ENCODE measurements at regions not wholly inside any gene's neighbourhood (a gene's known extent, or its start where the extent isn't known, plus 50 kb on each side); places are given as distances from the start of the nearest gene placed in this dataset.

DNA sequence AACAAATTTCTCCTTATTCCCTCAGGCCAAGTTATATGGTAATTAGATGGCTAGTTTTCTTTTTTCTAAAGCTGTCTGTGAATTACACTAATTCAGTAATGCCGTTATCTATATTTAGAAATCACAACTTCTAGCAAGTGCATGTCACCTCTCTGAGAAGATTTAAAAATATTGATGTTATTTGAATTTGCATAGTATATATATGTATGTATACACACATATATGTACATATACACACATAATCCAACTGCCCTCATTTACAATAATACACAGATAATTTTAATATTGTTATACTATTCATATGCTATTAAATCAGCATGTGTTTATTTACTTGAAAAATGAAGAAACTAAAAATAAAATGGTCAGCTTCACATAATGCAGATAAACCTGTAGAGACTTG, 563.9 kb downstream of the SLC16A7 start (continued):
- TF ChIP-seq, protein P1, sequence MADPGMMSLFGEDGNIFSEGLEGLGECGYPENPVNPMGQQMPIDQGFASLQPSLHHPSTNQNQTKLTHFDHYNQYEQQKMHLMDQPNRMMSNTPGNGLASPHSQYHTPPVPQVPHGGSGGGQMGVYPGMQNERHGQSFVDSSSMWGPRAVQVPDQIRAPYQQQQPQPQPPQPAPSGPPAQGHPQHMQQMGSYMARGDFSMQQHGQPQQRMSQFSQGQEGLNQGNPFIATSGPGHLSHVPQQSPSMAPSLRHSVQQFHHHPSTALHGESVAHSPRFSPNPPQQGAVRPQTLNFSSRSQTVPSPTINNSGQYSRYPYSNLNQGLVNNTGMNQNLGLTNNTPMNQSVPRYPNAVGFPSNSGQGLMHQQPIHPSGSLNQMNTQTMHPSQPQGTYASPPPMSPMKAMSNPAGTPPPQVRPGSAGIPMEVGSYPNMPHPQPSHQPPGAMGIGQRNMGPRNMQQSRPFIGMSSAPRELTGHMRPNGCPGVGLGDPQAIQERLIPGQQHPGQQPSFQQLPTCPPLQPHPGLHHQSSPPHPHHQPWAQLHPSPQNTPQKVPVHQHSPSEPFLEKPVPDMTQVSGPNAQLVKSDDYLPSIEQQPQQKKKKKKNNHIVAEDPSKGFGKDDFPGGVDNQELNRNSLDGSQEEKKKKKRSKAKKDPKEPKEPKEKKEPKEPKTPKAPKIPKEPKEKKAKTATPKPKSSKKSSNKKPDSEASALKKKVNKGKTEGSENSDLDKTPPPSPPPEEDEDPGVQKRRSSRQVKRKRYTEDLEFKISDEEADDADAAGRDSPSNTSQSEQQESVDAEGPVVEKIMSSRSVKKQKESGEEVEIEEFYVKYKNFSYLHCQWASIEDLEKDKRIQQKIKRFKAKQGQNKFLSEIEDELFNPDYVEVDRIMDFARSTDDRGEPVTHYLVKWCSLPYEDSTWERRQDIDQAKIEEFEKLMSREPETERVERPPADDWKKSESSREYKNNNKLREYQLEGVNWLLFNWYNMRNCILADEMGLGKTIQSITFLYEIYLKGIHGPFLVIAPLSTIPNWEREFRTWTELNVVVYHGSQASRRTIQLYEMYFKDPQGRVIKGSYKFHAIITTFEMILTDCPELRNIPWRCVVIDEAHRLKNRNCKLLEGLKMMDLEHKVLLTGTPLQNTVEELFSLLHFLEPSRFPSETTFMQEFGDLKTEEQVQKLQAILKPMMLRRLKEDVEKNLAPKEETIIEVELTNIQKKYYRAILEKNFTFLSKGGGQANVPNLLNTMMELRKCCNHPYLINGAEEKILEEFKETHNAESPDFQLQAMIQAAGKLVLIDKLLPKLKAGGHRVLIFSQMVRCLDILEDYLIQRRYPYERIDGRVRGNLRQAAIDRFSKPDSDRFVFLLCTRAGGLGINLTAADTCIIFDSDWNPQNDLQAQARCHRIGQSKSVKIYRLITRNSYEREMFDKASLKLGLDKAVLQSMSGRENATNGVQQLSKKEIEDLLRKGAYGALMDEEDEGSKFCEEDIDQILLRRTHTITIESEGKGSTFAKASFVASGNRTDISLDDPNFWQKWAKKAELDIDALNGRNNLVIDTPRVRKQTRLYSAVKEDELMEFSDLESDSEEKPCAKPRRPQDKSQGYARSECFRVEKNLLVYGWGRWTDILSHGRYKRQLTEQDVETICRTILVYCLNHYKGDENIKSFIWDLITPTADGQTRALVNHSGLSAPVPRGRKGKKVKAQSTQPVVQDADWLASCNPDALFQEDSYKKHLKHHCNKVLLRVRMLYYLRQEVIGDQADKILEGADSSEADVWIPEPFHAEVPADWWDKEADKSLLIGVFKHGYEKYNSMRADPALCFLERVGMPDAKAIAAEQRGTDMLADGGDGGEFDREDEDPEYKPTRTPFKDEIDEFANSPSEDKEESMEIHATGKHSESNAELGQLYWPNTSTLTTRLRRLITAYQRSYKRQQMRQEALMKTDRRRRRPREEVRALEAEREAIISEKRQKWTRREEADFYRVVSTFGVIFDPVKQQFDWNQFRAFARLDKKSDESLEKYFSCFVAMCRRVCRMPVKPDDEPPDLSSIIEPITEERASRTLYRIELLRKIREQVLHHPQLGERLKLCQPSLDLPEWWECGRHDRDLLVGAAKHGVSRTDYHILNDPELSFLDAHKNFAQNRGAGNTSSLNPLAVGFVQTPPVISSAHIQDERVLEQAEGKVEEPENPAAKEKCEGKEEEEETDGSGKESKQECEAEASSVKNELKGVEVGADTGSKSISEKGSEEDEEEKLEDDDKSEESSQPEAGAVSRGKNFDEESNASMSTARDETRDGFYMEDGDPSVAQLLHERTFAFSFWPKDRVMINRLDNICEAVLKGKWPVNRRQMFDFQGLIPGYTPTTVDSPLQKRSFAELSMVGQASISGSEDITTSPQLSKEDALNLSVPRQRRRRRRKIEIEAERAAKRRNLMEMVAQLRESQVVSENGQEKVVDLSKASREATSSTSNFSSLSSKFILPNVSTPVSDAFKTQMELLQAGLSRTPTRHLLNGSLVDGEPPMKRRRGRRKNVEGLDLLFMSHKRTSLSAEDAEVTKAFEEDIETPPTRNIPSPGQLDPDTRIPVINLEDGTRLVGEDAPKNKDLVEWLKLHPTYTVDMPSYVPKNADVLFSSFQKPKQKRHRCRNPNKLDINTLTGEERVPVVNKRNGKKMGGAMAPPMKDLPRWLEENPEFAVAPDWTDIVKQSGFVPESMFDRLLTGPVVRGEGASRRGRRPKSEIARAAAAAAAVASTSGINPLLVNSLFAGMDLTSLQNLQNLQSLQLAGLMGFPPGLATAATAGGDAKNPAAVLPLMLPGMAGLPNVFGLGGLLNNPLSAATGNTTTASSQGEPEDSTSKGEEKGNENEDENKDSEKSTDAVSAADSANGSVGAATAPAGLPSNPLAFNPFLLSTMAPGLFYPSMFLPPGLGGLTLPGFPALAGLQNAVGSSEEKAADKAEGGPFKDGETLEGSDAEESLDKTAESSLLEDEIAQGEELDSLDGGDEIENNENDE (IDR thresholded peaks at IDR 0.05; ENCODE audit: insufficient replicate concordance, low read length), result no peak
- TF ChIP-seq RAD21 (IDR thresholded peaks at IDR 0.05 in 1 of 2, conservative IDR thresholded peaks at IDR 0.05 in 1 of 2; ENCODE audit: low read depth in 2 of 2, low read length in 2 of 2) (no peak), JUND (IDR thresholded peaks at IDR 0.05; ENCODE audit: low read length) (no peak), HDAC6 (IDR thresholded peaks at IDR 0.05; ENCODE audit: low read depth, low read length) (no peak), KDM4A (IDR thresholded peaks at IDR 0.05; ENCODE audit: low read depth, low read length, severe bottlenecking) (no peak), POLR2A (IDR thresholded peaks at IDR 0.05; ENCODE audit: control extremely low read depth in 1 of 2, low read depth in 2 of 2, low read length in 2 of 2) (no peak)
